DND-41 (cell line): ENCODE measurements at regions not wholly inside any gene's neighbourhood (a gene's known extent, or its start where the extent isn't known, plus 50 kb on each side); places are given as distances from the start of the nearest gene placed in this dataset.

Experiments
- ATAC-seq: fragments of 200-7000 bp; cut with Tn5 transposase; 3 replicates; pipeline ENCODE4 v1.9.1; 2021; ENCODE audit warnings: low read depth; ENCODE audit not compliant: insufficient read depth
- DNase-seq: peaks from one replicate; pipeline ENCODE4 v3.0.0-alpha.2; 2020
- H2AFZ ChIP-seq: 2 replicates; pipeline ENCODE4 v1.6.0; 2012; ENCODE audit warnings: low read depth, low read length
- H3K27ac ChIP-seq: 2 replicates; pipeline ENCODE4 v1.5.1; 2012; ENCODE audit warnings: low read length, inconsistent platforms
- H3K27me3 ChIP-seq: fragments of 200-600 bp; sonication (generic); 2 replicates; pipeline ENCODE4 v1.6.0; 2012; ENCODE audit warnings: low read length, mild to moderate bottlenecking, inconsistent platforms; ENCODE audit not compliant: insufficient read depth, poor library complexity
- H3K36me3 ChIP-seq: 2 replicates; pipeline ENCODE4 v1.5.1; 2012; ENCODE audit warnings: low read length, inconsistent platforms; ENCODE audit not compliant: insufficient read depth
- H3K4me1 ChIP-seq: 2 replicates; pipeline ENCODE4 v1.5.1; 2012; ENCODE audit warnings: mild to moderate bottlenecking, low read length; ENCODE audit not compliant: insufficient read depth
- H3K4me2 ChIP-seq: 2 replicates; pipeline ENCODE4 v1.6.0; 2012; ENCODE audit warnings: mild to moderate bottlenecking, moderate library complexity, low read length, inconsistent platforms; ENCODE audit not compliant: insufficient read depth
- H3K4me3 ChIP-seq, 2 experiments: fragments of 200-600 bp in 1 of 2; shearing (Covaris generic) in 1 of 2; 2 replicates each; pipeline ENCODE4 v1.5.1; 2012 to 2016; ENCODE audit warnings: inconsistent platforms in 2 of 2, low read length in 2 of 2, mild to moderate bottlenecking in 2 of 2, low read depth in 1 of 2, moderate library complexity in 1 of 2
- H3K79me2 ChIP-seq: 2 replicates; pipeline ENCODE4 v1.6.0; 2012; ENCODE audit warnings: low read length, inconsistent platforms; ENCODE audit not compliant: insufficient read depth
- H3K9ac ChIP-seq: 2 replicates; pipeline ENCODE4 v1.6.0; 2012; ENCODE audit warnings: low read depth, mild to moderate bottlenecking, inconsistent platforms, low read length, moderate library complexity
- H3K9me3 ChIP-seq: 2 replicates; pipeline ENCODE4 v1.5.1; 2012; ENCODE audit warnings: low read length, moderate library complexity, mild to moderate bottlenecking, inconsistent platforms; ENCODE audit not compliant: insufficient read depth, severe bottlenecking
- H4K20me1 ChIP-seq: 2 replicates; pipeline ENCODE4 v1.6.0; 2012; ENCODE audit warnings: low read length; ENCODE audit not compliant: insufficient read depth
- EZH2 ChIP-seq: IDR thresholded peaks from 3 replicates; pipeline ENCODE4 v1.6.1; 2012; ENCODE audit warnings: borderline replicate concordance, low read depth, mild to moderate bottlenecking, moderate library complexity, low read length, inconsistent platforms; ENCODE audit not compliant: severe bottlenecking
- TF ChIP-seq, protein P1 (sequence below): IDR thresholded peaks from 2 replicates; pipeline ENCODE4 v1.5.1; 2012; ENCODE audit warnings: borderline replicate concordance, low read length, moderate library complexity, mild to moderate bottlenecking; ENCODE audit not compliant: poor library complexity, severe bottlenecking; ENCODE audit errors: extremely low read depth

- no peak for DNase-seq
- Histone ChIP-seq H3K79me2 (no peaks in the 10 kb centered on the region), H3K4me1 (no peaks in the 10 kb centered on the region), H3K27ac (no peak overlapping the region), H3K9me3 (no peaks in the 10 kb centered on the region), H3K36me3 (no peaks in the 10 kb centered on the region), H3K4me3 (no peak overlapping the region), H3K27me3 (no peaks in the 10 kb centered on the region), H3K9ac (no peak overlapping the region), H3K4me2 (no peak overlapping the region), H4K20me1 (no peaks in the 10 kb centered on the region), H2AFZ (no peak overlapping the region)
- no peak for TF ChIP-seq EZH2
- no peak for ATAC-seq
Observed at GRCh38 chr2:2590841-2591541, 259.9 kb upstream of the MYT1L start.

- TF ChIP-seq EZH2 = no peak
- TF ChIP-seq, protein P1, sequence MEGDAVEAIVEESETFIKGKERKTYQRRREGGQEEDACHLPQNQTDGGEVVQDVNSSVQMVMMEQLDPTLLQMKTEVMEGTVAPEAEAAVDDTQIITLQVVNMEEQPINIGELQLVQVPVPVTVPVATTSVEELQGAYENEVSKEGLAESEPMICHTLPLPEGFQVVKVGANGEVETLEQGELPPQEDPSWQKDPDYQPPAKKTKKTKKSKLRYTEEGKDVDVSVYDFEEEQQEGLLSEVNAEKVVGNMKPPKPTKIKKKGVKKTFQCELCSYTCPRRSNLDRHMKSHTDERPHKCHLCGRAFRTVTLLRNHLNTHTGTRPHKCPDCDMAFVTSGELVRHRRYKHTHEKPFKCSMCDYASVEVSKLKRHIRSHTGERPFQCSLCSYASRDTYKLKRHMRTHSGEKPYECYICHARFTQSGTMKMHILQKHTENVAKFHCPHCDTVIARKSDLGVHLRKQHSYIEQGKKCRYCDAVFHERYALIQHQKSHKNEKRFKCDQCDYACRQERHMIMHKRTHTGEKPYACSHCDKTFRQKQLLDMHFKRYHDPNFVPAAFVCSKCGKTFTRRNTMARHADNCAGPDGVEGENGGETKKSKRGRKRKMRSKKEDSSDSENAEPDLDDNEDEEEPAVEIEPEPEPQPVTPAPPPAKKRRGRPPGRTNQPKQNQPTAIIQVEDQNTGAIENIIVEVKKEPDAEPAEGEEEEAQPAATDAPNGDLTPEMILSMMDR = no peak
- Histone ChIP-seq H3K4me3 (no peak overlapping the region), H4K20me1 (no peaks in the 10 kb centered on the region), H3K4me1 (no peaks in the 10 kb centered on the region), H3K9me3 (no peaks in the 10 kb centered on the region), H3K27ac (no peak overlapping the region), H3K9ac (no peak overlapping the region), H3K27me3 (no peaks in the 10 kb centered on the region), H2AFZ (no peak overlapping the region), H3K36me3 (no peaks in the 10 kb centered on the region), H3K79me2 (no peaks in the 10 kb centered on the region), H3K4me2 (no peak overlapping the region)
- DNase-seq = no peak
- no peak for ATAC-seq
Observed at GRCh38 chr2:2590141-2590540, 259.1 kb upstream of the MYT1L start.

GRCh38 chr2:2588777-2589176, 257.7 kb upstream of the MYT1L start:
- ATAC-seq (no peak), DNase-seq (no peak)
- no peaks in the 10 kb centered on the region for H3K36me3 ChIP-seq
- no peaks in the 10 kb centered on the region for H4K20me1 ChIP-seq
- no peaks in the 10 kb centered on the region for H3K4me1 ChIP-seq
- no peaks in the 10 kb centered on the region for H3K27me3 ChIP-seq
- H3K9me3 ChIP-seq = no peaks in the 10 kb centered on the region
- TF ChIP-seq, protein P1 = no peak
- no peak for TF ChIP-seq EZH2
- no peak overlapping the region for H3K9ac ChIP-seq
- no peak overlapping the region for H2AFZ ChIP-seq
- no peak overlapping the region for H3K27ac ChIP-seq
- H3K79me2 ChIP-seq = no peaks in the 10 kb centered on the region
- no peak overlapping the region for H3K4me2 ChIP-seq
- no peak overlapping the region for H3K4me3 ChIP-seq

DNA sequence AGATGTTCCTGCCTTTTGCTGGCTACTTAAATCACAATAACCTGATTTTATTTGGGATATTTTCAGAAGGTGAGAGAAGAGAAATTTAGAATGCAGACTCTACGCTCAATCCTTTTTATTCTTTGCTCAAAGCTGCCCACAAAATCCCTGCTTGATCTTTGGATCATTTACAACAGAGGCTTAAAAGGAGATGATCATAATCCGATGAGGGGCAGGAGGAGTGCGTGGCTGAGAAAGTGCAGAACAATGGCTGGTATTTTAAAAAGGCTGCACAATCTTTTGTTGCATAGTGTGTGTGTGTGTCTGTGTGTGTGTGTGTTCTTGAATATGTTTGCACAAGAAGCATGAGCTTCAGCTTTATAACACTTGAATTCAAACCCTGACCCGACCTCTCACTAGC, 256.3 kb upstream of the MYT1L start:
- Histone ChIP-seq H3K79me2 (no peaks in the 10 kb centered on the region), H2AFZ (no peak overlapping the region), H4K20me1 (no peaks in the 10 kb centered on the region), H3K4me3 (no peak overlapping the region), H3K36me3 (no peaks in the 10 kb centered on the region), H3K4me2 (no peak overlapping the region), H3K4me1 (no peaks in the 10 kb centered on the region), H3K9ac (no peak overlapping the region), H3K27me3 (no peaks in the 10 kb centered on the region), H3K27ac (no peak overlapping the region), H3K9me3 (no peaks in the 10 kb centered on the region)
- no peak for TF ChIP-seq EZH2
- TF ChIP-seq, protein P1 = no peak
- ATAC-seq (no peak), DNase-seq (no peak)
